ENCODE measurements at regions not wholly inside any gene's neighbourhood (a gene's known extent, or its start where the extent isn't known, plus 50 kb on each side); places are given as distances from the start of the nearest gene placed in this dataset.
"Not testable (repeated sequence)": the region's sequence is repeated elsewhere in the genome, so short reads cannot be mapped to it uniquely, and the experiment has no call there.

DNA sequence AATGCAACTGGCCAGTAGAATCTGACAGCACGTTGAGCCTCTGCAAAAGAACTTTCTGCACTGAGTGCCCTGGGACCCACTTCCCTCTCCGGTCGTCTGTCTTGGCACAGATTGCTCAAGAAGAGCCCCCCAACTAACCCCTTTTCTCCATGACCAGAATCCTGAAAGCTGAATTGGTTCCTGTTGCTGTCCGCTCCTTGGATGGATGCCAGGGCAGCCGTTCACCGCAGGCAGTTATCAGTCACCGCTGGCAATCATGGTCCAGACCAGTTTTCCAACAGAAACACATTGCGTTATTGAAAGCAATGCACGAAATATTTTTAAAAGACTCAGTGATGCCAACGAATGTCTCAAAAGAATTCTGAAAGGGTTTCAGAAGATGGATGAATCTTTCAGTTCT lies 733.7 kb upstream of the FRG1 start:
- DNase-seq (ENCODE audit: extremely low read depth, low read depth): no peak

DNA sequence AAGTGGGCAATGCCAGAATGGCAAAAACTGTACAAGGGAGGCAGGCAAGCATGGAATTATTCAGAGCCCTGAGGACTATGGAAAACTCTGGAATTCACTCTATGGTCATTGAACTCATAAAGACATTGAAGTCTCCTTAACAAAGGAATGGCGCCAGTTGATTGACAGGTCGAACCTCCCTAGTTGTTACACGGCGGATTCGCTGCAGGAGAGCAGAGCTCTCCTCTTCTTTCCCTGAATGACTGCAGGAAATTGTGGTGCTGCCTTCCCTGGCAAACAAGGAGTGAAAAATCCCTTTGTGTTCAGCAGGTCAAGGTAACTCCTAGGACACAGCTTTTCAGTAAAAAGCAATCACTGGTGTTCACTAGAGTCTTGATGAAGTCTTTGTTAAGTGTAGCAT lies 732.8 kb upstream of the FRG1 start:
- no peak for DNase-seq (ENCODE audit: extremely low read depth, low read depth)

DNA sequence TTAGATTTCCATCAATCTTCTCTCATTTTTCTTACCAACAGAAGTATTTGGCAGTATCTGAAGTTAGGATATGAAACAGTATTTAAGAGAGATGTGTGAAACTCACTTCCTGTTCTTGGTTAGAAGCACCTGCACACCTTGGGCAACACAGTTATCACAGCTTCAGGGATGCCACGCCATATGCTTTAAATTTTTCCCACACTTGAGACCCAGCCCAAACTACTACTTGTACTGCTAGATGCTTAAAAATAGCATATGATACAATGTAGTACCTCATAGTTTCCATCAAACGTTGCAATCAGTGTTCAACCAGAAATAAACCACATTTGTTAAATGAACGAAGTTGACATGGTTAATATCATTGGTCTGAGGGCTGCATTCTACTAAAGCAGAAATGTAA lies 725.1 kb upstream of the FRG1 start:
- no peak for DNase-seq (ENCODE audit: extremely low read depth, low read depth)

DNA sequence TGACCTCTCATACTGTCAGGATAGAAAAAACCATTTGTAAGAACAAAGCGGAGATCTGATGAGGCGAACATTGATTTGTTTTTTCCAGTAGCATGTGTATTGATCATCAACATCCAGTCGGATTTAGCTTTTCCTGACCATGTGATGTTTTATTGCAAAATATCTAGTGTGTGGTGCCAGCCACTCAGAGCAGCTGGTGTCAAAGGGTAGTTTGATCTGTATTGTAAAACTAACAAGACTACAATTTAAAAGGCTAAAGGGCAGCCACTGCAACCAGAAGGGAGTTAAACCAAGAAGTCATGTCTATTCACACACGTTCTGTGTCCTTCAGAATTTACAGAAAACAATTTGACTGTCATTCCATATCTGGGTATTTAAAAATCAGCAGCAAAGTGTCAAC lies 719.0 kb upstream of the FRG1 start:
- DNase-seq (ENCODE audit: extremely low read depth, low read depth): no peak

DNA sequence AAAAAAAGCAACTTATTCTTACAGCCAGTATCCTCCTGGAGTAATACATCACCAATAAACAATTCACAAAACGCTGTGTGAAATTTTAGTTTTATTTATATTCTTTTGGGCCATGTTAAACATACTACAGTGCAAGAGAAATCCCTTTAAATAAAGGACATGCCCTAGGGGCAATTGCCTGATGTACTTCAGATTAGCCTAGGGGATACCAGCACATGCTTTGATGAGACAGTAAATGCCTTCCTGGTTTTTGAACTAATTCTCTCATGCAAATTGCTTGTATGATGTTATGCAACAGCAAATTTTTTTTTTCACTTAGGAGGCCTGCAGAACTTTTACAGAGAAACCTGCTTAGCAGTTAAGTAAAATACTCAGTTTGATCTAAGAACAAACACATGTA lies 711.9 kb upstream of the FRG1 start:
- DNase-seq (ENCODE audit: extremely low read depth, low read depth): no peak

DNA sequence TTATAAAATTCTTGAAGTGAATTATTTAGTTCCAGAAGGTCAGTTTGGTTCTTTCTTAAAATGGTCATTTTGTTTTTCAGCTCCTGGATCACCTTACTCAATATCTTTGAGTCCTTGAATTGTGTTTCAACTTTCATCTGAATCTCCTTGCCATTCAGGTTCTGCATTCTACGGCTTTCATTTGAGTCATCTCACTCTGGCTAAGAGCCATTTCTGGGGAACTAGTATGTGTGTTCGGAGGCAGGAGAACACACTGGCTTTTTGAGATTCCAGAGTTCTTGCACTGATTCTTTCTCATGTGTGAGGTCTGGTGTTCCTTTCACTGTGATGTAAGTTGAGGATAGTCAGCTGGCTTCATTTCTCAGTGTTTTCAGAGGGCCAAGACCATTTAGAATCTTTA lies 708.4 kb upstream of the FRG1 start:
- DNase-seq (ENCODE audit: extremely low read depth, low read depth): no peak

DNA sequence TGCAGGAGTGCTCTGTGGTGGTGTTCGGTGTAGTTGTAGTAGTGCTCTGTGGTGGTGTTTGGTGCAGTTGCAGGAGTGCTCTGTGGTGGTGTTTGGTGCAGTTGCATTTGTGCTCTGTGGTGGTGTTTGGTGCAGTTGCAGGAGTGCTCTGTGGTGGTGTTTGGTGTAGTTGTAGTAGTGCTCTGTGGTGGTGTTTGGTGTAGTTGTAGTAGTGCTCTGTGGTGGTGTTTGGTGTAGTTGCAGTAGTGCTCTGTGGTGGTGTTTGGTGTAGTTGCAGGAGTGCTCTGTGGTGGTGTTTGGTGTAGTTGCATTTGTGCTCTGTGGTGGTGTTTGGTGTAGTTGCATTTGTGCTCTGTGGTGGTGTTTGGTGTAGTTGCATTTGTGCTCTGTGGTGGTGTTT lies 706.9 kb upstream of the FRG1 start:
- not testable (repeated sequence) for DNase-seq (ENCODE audit: extremely low read depth, low read depth)

DNA sequence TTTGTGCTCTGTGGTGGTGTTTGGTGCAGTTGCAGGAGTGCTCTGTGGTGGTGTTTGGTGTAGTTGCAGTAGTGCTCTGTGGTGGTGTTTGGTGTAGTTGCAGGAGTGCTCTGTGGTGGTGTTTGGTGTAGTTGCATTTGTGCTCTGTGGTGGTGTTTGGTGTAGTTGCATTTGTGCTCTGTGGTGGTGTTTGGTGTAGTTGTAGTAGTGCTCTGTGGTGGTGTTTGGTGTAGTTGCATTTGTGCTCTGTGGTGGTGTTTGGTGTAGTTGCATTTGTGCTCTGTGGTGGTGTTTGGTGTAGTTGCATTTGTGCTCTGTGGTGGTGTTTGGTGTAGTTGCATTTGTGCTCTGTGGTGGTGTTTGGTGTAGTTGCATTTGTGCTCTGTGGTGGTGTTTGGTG lies 705.7 kb upstream of the FRG1 start:
- not testable (repeated sequence) for DNase-seq (ENCODE audit: extremely low read depth, low read depth)

DNA sequence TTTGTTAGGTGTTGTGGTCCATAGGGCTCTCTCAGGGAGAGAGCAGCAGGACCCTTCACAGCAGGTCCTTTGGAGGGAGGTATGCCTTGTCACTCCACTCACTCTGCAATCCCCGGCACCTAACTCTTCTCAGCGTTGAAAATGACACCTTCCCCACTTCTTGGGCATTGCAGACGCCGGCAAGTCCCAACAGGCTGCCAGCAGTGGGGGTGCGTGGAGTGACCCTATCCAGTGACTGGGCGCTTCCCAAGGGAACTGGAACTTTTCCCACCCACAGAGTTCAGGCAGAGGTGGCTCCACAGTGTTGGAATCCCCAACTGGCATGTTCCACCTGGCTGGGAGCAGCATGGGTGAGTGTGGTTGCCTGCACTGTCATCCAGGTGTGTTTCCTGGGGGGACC lies 705.1 kb upstream of the FRG1 start:
- DNase-seq (ENCODE audit: extremely low read depth, low read depth): no peak

DNA sequence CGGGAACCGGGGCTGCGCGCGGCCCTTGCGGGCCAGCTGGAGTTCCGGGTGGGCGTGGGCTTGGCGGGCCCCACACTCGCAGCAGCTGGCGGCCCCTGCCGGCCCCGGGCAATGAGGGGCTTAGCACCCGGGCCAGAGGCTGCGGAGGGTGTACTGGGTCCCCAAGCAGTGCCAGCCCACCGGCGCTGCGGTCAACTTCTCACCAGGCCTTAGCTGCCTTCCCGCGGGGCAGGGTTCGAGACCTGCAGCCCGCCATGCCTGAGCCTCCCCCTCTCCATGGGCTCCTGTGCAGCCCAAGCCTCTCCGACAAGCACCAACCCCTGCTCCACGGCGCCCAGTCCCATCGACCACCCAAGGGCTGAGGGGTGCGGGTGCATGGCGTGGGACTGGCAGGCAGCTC lies 704.4 kb upstream of the FRG1 start:
- DNase-seq (ENCODE audit: extremely low read depth, low read depth): not testable (repeated sequence)

DNA sequence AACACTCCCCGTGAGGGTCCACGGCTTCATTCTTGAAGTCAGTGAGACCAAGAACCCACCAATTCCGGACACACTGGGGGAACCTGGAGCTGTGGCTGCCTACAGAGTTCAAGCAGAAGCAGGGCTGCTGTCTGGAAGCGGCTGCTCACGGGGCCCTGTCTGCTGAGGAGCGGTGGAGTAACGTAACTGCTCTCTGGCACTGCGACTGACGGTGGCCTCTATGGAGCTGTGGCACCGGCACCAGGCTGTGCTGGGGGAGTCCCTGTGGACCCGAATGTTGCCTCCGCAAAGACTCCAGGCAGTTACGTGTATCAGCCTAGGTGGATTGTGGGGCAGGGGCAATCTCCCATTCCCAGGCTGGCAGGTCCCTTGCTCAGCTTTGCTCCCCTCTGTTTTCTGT lies 703.3 kb upstream of the FRG1 start:
- no peak for DNase-seq (ENCODE audit: extremely low read depth, low read depth)

DNA sequence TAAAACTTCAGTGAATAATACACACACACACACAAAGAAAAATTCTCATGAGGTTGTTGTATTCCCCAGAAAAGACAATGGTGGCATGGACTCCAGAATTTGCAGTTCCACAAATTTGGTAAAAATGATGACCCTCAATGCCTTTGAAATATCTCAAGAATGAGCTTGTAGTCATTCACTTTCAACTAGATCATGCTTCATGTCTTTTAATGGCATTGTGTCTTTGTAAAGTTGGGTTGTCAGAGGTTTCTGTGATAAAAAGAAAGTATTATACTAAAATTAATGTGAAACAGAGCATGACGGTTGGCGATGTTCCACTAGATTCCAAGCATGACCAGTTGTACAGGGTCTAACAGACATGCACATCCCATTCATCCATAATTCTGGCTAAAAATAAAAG lies 685.0 kb upstream of the FRG1 start:
- no peak for DNase-seq (ENCODE audit: extremely low read depth, low read depth)

DNA sequence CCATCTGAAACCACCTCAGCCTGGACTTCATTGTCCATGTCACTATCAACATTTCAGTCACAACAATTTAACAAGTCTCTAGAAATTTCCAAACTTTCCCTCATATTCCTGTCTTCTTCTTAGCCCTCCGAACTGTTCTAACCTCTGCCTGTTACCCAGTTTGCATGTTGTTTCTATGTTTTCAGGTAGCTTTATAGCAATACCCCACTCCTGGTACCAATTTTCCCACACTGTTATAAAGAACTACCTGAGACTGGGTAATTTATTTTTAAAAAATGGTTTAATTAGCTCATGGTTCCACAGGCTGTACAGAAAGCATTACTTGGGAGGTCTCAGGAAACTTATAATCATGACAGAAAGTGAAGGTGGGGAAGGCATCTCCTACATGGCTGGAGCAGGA lies 679.2 kb upstream of the FRG1 start:
- no peak for DNase-seq (ENCODE audit: extremely low read depth, low read depth)

DNA sequence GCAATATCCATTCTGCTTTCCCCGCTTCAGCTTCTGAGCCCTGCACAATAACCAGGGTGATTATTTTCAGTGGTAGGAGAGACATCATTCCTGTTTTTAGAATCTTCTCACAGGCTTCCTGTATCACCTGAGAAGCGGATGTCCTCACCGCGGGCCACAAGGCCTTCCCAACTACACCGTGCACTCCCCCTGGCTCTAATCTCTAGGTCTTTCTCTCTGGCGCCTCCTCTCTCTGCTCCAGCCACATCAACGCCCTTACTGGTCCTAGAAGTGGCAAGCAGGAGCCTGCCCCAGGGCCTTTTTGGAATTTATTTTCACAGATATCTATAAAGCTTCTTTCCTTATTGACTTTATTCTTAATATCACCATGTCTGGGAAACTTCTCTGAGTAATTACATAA lies 675.2 kb upstream of the FRG1 start:
- DNase-seq (ENCODE audit: extremely low read depth, low read depth): no peak

DNA sequence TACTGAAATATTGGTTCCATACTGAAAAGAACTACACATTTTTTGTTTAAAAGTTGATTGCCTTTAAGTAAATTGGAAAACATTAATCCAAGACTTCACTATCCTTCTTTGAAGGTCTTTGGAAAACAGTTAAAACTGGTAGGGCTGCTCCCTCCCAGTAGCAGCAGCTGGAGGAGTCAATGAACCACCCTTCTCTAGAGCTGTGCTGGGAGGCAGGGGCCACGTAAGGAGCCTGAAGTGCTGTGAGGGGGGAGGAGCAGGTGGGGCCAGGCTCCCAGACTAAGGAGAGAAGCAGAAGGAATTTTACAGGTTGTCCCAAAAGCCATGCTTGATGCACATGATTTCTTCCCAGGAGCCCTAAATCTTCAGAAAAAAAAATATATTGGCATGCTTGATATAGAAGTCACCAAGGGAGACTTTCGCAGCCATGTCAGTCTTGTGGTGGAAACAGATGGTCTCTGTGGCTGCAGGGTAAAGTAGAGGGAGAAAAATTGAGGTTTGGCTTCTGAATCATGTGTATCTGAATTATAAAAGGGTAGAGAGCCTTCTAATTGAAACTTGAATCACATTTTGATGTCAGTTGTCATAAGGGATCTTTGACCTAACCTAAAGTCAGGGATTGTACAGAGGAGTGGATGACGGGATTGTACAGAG lies 673.2 kb upstream of the FRG1 start:
- DNase-seq (ENCODE audit: extremely low read depth, low read depth): no peak

DNA sequence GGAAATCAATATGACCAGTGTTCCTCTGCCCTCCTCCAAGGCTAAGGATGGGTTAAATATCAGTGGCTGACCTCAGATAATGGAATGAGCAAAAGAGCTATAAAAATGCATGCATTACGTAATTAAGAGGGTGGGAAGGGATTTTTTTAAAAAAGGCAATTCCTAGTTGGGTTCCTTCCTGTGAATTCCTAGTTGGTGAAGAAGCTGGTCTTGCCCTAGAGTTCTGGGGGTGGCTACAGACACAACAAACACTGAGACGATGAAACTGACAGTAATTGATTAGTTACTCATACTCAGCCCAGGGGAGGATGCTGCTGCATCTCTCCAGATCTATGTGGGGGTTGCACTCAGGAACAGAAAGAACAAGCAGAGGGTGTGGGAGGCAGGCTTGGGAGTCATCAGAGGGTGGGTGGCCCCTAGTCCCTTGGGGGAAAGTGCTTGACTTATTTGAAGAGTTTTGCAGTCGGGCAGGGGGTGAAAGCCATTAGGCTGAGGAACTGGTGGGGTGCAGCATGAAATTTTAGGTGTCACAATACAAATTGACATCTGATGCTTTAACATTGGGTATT lies 662.0 kb upstream of the FRG1 start:
- DNase-seq (ENCODE audit: extremely low read depth, low read depth): no peak

DNA sequence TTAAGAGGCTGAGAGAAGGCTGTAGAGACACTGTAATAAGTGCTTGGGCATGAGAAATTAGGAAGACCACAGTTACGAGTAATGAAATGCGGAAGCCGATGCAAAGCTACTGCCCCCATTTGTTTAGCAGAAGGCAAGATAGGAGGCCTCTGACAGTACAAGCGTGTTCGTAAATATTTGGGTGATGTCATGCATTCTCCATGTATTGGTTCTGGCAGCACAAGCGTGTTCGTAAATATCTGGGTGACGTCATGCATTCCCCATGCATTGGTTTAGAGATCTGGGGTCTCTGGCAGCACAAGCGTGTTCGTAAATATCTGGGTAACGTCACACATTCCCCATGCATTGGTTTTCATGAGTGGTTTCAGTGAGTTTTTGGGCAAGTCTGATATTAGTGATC lies 661.5 kb upstream of the FRG1 start:
- no peak for DNase-seq (ENCODE audit: extremely low read depth, low read depth)

DNA sequence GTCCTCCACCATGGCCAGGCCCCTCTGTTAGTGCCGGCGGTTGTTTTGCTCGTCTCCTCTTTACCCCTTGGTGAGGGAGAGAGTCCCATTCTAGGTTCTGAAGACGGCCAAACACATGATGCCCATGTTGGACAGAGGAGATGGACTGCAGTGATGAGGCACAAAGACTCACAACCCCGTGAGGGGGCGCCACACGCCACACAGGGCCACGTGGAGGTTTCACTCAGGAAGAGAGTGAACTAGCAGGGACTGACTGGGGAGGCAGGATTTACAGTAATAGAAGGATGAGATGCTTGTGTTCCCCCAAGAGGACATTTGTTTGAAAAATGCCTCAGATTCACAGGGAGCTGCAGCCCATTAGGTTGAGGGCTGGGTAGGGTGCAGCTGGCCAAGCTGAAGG lies 655.3 kb upstream of the FRG1 start:
- DNase-seq (ENCODE audit: extremely low read depth, low read depth): no peak

DNA sequence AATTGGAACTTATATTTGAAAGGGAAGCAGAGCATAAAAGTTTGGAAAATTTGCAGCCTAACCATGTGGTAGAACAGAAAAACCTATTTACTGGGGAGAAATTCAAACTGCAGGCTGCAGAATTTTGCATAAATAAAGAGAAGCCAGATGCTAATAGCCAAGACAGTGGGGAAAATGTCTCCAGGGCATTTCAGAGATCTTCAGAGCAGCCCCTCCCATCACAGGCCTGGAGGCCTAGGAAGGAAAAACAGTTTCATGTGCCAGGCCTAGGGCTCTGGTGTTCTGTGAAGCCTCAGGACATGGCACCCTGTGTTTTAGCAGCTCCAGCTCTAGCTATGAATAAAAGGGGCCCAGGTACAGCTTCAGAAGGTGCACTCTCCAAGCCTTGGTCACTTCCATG lies 648.7 kb upstream of the FRG1 start:
- no peak for DNase-seq (ENCODE audit: extremely low read depth, low read depth)

DNA sequence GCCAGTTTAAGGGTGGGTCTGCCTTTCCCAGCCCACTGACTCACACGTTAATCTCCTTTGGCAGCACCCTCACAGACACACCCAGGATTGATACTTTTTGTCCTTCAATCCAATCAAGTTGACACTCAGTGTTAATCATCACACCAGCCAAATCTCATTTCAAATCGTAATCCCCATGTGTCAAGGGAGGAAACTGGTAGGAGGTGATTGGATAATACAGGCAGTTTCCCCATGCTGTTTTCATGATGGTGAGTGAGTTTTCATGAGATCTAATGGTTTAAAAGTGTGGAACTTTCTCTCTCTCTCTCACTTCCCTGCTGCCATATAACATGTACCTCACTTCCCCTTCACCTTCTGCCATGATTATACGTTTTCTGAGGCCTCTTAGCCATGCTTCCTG lies 647.2 kb upstream of the FRG1 start:
- DNase-seq (ENCODE audit: extremely low read depth, low read depth): no peak

DNA sequence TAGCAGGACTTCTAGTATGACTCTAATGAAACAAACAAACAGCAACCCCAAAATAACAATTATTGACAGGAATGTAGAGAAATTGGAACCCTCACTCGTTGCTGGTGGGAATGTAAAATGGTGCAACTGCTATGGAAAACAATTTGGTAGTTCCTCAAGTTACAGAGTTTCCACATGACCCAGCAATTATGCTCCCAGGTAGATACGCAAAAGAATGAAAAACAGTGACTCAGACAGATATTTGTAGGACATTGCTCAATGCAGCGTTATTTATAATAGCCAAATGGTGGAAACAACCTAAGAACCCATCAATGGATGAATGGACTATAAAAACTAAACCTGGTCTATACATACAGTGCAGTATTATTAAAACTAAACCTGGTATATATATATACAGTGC lies 646.1 kb upstream of the FRG1 start:
- no peak for DNase-seq (ENCODE audit: extremely low read depth, low read depth)

DNA sequence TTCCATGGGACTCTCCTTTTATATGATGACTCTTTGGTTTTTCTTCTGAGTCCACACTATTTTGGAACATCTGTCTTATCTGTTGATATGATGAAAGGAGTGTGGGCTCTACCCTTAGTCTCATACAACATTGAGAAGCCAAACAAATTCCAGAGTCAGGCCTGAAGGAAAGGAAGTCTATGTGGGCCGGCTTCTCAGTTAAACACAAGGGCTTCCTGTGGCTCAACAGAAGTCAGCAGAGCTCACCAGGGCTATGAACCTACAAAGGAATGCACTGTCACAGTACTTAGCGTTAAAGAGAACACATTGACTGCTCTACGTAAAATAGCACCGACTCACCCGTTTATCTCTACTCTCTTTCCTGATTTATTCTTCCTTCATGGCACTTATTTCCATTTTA lies 641.0 kb upstream of the FRG1 start:
- DNase-seq (ENCODE audit: extremely low read depth, low read depth): no peak

DNA sequence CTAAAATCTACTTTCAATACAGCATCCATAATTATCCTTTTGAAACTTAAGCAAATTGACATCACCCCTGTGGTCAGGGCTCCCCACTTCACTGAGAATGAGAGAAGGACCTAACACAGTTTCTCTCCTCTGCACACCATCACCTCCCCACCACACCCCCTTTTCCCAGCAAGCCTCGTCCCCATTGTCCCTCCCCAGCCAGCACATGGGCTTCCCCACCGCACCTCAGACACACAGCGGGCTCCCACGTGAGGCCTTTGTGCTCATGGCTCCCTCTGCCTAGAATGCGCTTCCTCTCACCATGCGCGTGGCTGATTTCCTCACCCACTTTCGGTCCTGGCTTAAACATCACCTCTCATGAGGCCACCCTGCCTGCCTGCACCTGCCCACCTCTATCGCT lies 639.0 kb upstream of the FRG1 start:
- DNase-seq (ENCODE audit: extremely low read depth, low read depth): no peak

Data from NCI-H460 (cell line).